PC-3 (cell line): ENCODE measurements at regions not wholly inside any gene's neighbourhood (a gene's known extent, or its start where the extent isn't known, plus 50 kb on each side); places are given as distances from the start of the nearest gene placed in this dataset.
"Not testable (repeated sequence)": the region's sequence is repeated elsewhere in the genome, so short reads cannot be mapped to it uniquely, and the experiment has no call there.

Experiments used
- ATAC-seq: fragments of 200-7000 bp; cut with Tn5 transposase; 2 replicates; pipeline ENCODE4 v1.9.1; 2020; ENCODE audit warnings: mild to moderate bottlenecking, moderate library complexity
- BruUV-seq: library from RNA; stranded (reverse); fragments of 400-500 nt; replicated peaks from 2 replicates; lab custom pipeline; 2021; lab: Mats Ljungman, UMichigan
- CTCF ChIA-PET: fragments of 300-600 bp; sonication (Branson Sonifier 250); formaldehyde crosslinking; loops from one replicate; lab custom pipeline; 2022; ENCODE audit warnings: antibody characterized with exemption; lab: Charles Lee
- POLR2A ChIA-PET: fragments of 300-600 bp; sonication (Branson Sonifier 250); formaldehyde crosslinking; loops from one replicate; lab custom pipeline; 2022; ENCODE audit warnings: antibody characterized with exemption; ENCODE audit not compliant: unreplicated experiment; lab: Charles Lee
- DNase-seq: peaks from one replicate; pipeline ENCODE4 v3.0.0-alpha.2; 2015
- H2AFZ ChIP-seq: fragments of 300-600 bp; sonication (generic); 2 replicates; pipeline ENCODE4 v1.6.0; 2016; ENCODE audit warnings: antibody characterized with exemption, low read length
- H3F3A ChIP-seq: fragments of 300-600 bp; sonication (generic); one replicate; pipeline ENCODE4 v1.6.0; 2017; ENCODE audit warnings: antibody characterized with exemption, low read length, control low read depth, mild to moderate bottlenecking; ENCODE audit not compliant: unreplicated experiment
- H3K27ac ChIP-seq: fragments of 300-600 bp; sonication (generic); 2 replicates; pipeline ENCODE4 v1.5.1; 2016; ENCODE audit warnings: mild to moderate bottlenecking, low read length
- H3K27me3 ChIP-seq: fragments of 300-600 bp; sonication (generic); 2 replicates; pipeline ENCODE4 v1.6.1; 2016; ENCODE audit warnings: low read length, mixed read lengths
- H3K36me3 ChIP-seq: fragments of 300-600 bp; sonication (generic); 2 replicates; pipeline ENCODE4 v1.6.1; 2016; ENCODE audit warnings: low read depth, mixed run types, low read length, mixed read lengths
- H3K4me1 ChIP-seq: fragments of 300-600 bp; sonication (generic); 2 replicates; pipeline ENCODE4 v1.5.1; 2016; ENCODE audit warnings: low read length; ENCODE audit not compliant: insufficient read depth
- H3K4me2 ChIP-seq: fragments of 300-600 bp; sonication (generic); 2 replicates; pipeline ENCODE4 v1.6.0; 2016; ENCODE audit warnings: low read length
- H3K4me3 ChIP-seq: fragments of 300-600 bp; sonication (generic); 2 replicates; pipeline ENCODE4 v1.5.1; 2016; ENCODE audit warnings: mild to moderate bottlenecking, low read length, mixed read lengths
- H3K79me2 ChIP-seq: fragments of 300-600 bp; sonication (generic); 2 replicates; pipeline ENCODE4 v1.6.1; 2017; ENCODE audit warnings: low read length, mixed read lengths
- H3K9ac ChIP-seq: fragments of 300-600 bp; sonication (generic); 2 replicates; pipeline ENCODE4 v1.6.0; 2016; ENCODE audit warnings: mild to moderate bottlenecking, low read length
- H3K9me2 ChIP-seq: fragments of 300-600 bp; sonication (generic); replicated peaks from 2 replicates; pipeline ENCODE4 v1.6.1; 2016; ENCODE audit warnings: mixed run types, low read length, mixed read lengths
- H3K9me3 ChIP-seq: fragments of 300-600 bp; sonication (generic); 2 replicates; pipeline ENCODE4 v1.6.1; 2016; ENCODE audit warnings: low read length, mixed read lengths
- H4K20me1 ChIP-seq: fragments of 300-600 bp; sonication (generic); 2 replicates; pipeline ENCODE4 v1.6.1; 2016; ENCODE audit warnings: low read length, mixed read lengths
- intact Hi-C: fragments of 100-400 bp; cut with micrococcal nuclease; formaldehyde crosslinking; loops from 2 replicates; pipeline ENCODE4 v1.9.0; 2023

- DNase-seq, H3K27me3 ChIP-seq, H3K4me3 ChIP-seq, H3F3A ChIP-seq, H4K20me1 ChIP-seq, BruUV-seq, H3K9ac ChIP-seq, H3K4me2 ChIP-seq, H3K4me1 ChIP-seq, ATAC-seq, H3K9me3 ChIP-seq, CTCF ChIA-PET, intact Hi-C loops, H3K27ac ChIP-seq, POLR2A ChIA-PET, H3K79me2 ChIP-seq, H3K9me2 ChIP-seq, H3K36me3 ChIP-seq, H2AFZ ChIP-seq: not testable (repeated sequence)
Observed at GRCh38 chr17:22044706-22045246, 352.5 kb downstream of the KCNJ18 start.

- CTCF ChIA-PET, H3K79me2 ChIP-seq, H2AFZ ChIP-seq, POLR2A ChIA-PET, H3F3A ChIP-seq, H3K4me3 ChIP-seq, DNase-seq, H3K36me3 ChIP-seq, H3K4me1 ChIP-seq, H3K27ac ChIP-seq, intact Hi-C loops, H3K9ac ChIP-seq, H4K20me1 ChIP-seq, ATAC-seq, H3K27me3 ChIP-seq, H3K4me2 ChIP-seq, BruUV-seq, H3K9me2 ChIP-seq, H3K9me3 ChIP-seq: not testable (repeated sequence)
Observed at GRCh38 chr17:22047521-22047920, 355.2 kb downstream of the KCNJ18 start.

- intact Hi-C loops, H3K9me2 ChIP-seq, CTCF ChIA-PET, H3K9ac ChIP-seq, H3K9me3 ChIP-seq, H3K4me2 ChIP-seq, DNase-seq, H3K79me2 ChIP-seq, H3K4me1 ChIP-seq, H3K4me3 ChIP-seq, ATAC-seq, H3F3A ChIP-seq, H4K20me1 ChIP-seq, POLR2A ChIA-PET, H3K27ac ChIP-seq, H2AFZ ChIP-seq, BruUV-seq, H3K27me3 ChIP-seq, H3K36me3 ChIP-seq: not testable (repeated sequence)
Observed at GRCh38 chr17:22048226-22048625, 355.9 kb downstream of the KCNJ18 start.

- H3K9me3 ChIP-seq, H3K36me3 ChIP-seq, intact Hi-C loops, H3K4me1 ChIP-seq, ATAC-seq, H3K27me3 ChIP-seq, H3K27ac ChIP-seq, H3K79me2 ChIP-seq, H3F3A ChIP-seq, POLR2A ChIA-PET, H2AFZ ChIP-seq, DNase-seq, CTCF ChIA-PET, H4K20me1 ChIP-seq, H3K9ac ChIP-seq, H3K4me2 ChIP-seq, H3K9me2 ChIP-seq, BruUV-seq, H3K4me3 ChIP-seq: not testable (repeated sequence)
Observed at GRCh38 chr17:22050766-22051165, 358.4 kb downstream of the KCNJ18 start.

GRCh38 chr17:22052715-22053114, 360.4 kb downstream of the KCNJ18 start:
- H3K79me2 ChIP-seq, H3K27me3 ChIP-seq, H3K9me3 ChIP-seq, H3K27ac ChIP-seq, H2AFZ ChIP-seq, BruUV-seq, intact Hi-C loops, H3K9ac ChIP-seq, H3K9me2 ChIP-seq, H3K4me1 ChIP-seq, POLR2A ChIA-PET, ATAC-seq, H4K20me1 ChIP-seq, H3K4me3 ChIP-seq, H3F3A ChIP-seq, H3K36me3 ChIP-seq, DNase-seq, CTCF ChIA-PET, H3K4me2 ChIP-seq: not testable (repeated sequence)

- H3F3A ChIP-seq, H3K27me3 ChIP-seq, POLR2A ChIA-PET, H4K20me1 ChIP-seq, CTCF ChIA-PET, H3K4me2 ChIP-seq, DNase-seq, H3K4me3 ChIP-seq, H3K4me1 ChIP-seq, H3K9ac ChIP-seq, H3K36me3 ChIP-seq, H3K9me3 ChIP-seq, H3K27ac ChIP-seq, H3K9me2 ChIP-seq, H2AFZ ChIP-seq, ATAC-seq, H3K79me2 ChIP-seq, BruUV-seq, intact Hi-C loops: not testable (repeated sequence)
Observed at GRCh38 chr17:22056566-22056965, 364.2 kb downstream of the KCNJ18 start.

GRCh38 chr17:22075918-22076317, 383.6 kb downstream of the KCNJ18 start:
- H3K79me2 ChIP-seq, ATAC-seq, H3K4me3 ChIP-seq, H3K4me2 ChIP-seq, H3K9ac ChIP-seq, BruUV-seq, H3K9me3 ChIP-seq, POLR2A ChIA-PET, H3K27me3 ChIP-seq, H2AFZ ChIP-seq, intact Hi-C loops, H3K27ac ChIP-seq, H3F3A ChIP-seq, H3K9me2 ChIP-seq, CTCF ChIA-PET, H3K4me1 ChIP-seq, DNase-seq, H3K36me3 ChIP-seq, H4K20me1 ChIP-seq: not testable (repeated sequence)
